Liver (tissue), 8 donors: ENCODE measurements at regions not wholly inside any gene's neighbourhood (a gene's known extent, or its start where the extent isn't known, plus 50 kb on each side); places are given as distances from the start of the nearest gene placed in this dataset.

Experiments
- DNase-seq: peaks from one replicate; pipeline ENCODE4 v3.0.0-alpha.2; 2017; ENCODE audit warnings: low spot score
- H3K27ac ChIP-seq, 2 donors: one replicate each; pipeline ENCODE4 v1.7.0; 2013; ENCODE audit warnings: inconsistent platforms in 2 of 2, low read length in 2 of 2, control low read depth in 1 of 2, low read depth in 1 of 2, mild to moderate bottlenecking in 1 of 2
- H3K27me3 ChIP-seq, 4 donors: one replicate each; pipeline versions ENCODE4 v1.6.1 to v1.7.0; 2013; ENCODE audit warnings: low read length in 3 of 4, inconsistent platforms in 1 of 4, mild to moderate bottlenecking in 1 of 4, moderate library complexity in 1 of 4; ENCODE audit not compliant: control insufficient read depth in 4 of 4, insufficient read depth in 4 of 4
- H3K36me3 ChIP-seq, 4 donors: one replicate each; pipeline versions ENCODE4 v1.6.1 to v1.7.0; 2013; ENCODE audit warnings: low read length in 3 of 4, mild to moderate bottlenecking in 3 of 4, low read depth in 1 of 4, moderate library complexity in 1 of 4; ENCODE audit not compliant: control insufficient read depth in 4 of 4, insufficient read depth in 3 of 4
- H3K4me1 ChIP-seq, 4 donors: one replicate each; pipeline versions ENCODE4 v1.6.1 to v1.7.0; 2013; ENCODE audit warnings: low read length in 3 of 4, mild to moderate bottlenecking in 3 of 4, moderate library complexity in 1 of 4; ENCODE audit not compliant: control insufficient read depth in 4 of 4, insufficient read depth in 4 of 4
- H3K4me3 ChIP-seq, 3 donors: one replicate each; pipeline versions ENCODE4 v1.6.1 to v1.7.0; 2013; ENCODE audit warnings: low read length in 3 of 3, control low read depth in 1 of 3, low read depth in 1 of 3, mild to moderate bottlenecking in 1 of 3
- H3K9ac ChIP-seq, 2 donors: one replicate each; pipeline ENCODE4 v1.7.0; 2013; ENCODE audit warnings: low read length in 2 of 2, mild to moderate bottlenecking in 2 of 2, moderate library complexity in 2 of 2, control low read depth in 1 of 2, low read depth in 1 of 2
- H3K9me3 ChIP-seq, 4 donors: one replicate each; pipeline versions ENCODE4 v1.6.1 to v1.7.0; 2013; ENCODE audit warnings: low read length in 3 of 4; ENCODE audit not compliant: control insufficient read depth in 4 of 4
- CTCF ChIP-seq: fragments of 150-350 bp; IDR thresholded peaks from 2 replicates; pipeline ENCODE4 v1.5.1; 2017; ENCODE audit warnings: improper control_type of control experiment, low read depth, low read length; ENCODE audit not compliant: missing input control
- EGR1 ChIP-seq, 2 donors: IDR thresholded peaks; 2 replicates each; pipeline ENCODE4 v1.6.1; 2016 to 2018; ENCODE audit warnings: antibody characterized with exemption in 2 of 2, low read depth in 2 of 2
- FOXA1 ChIP-seq: IDR thresholded peaks from 2 replicates; pipeline ENCODE4 v1.6.1; 2016; ENCODE audit warnings: antibody characterized with exemption
- FOXA2 ChIP-seq: IDR thresholded peaks from 2 replicates; pipeline ENCODE4 v1.6.1; 2016; ENCODE audit warnings: antibody characterized with exemption
- GABPA ChIP-seq, 2 donors: IDR thresholded peaks in 1 of 2; conservative IDR thresholded peaks in 1 of 2; 2 replicates each; pipeline ENCODE4 v1.6.1; 2016; ENCODE audit warnings: antibody characterized with exemption in 2 of 2, mild to moderate bottlenecking in 1 of 2, moderate library complexity in 1 of 2
- HNF4A ChIP-seq, 2 donors: conservative IDR thresholded peaks; 2 replicates each; pipeline ENCODE4 v1.6.1; 2016; ENCODE audit warnings: antibody characterized with exemption in 2 of 2, mild to moderate bottlenecking in 2 of 2
- HNF4G ChIP-seq: IDR thresholded peaks from 2 replicates; pipeline ENCODE4 v1.6.1; 2016; ENCODE audit warnings: antibody characterized with exemption
- JUND ChIP-seq, 2 donors: IDR thresholded peaks; 2 replicates each; pipeline ENCODE4 v1.6.1; 2016; ENCODE audit warnings: antibody characterized with exemption in 2 of 2
- MAX ChIP-seq: IDR thresholded peaks from 2 replicates; pipeline ENCODE4 v1.6.1; 2016; ENCODE audit warnings: antibody characterized with exemption
- NR2F2 ChIP-seq: IDR thresholded peaks from 2 replicates; pipeline ENCODE4 v1.6.1; 2016; ENCODE audit warnings: antibody characterized with exemption
- RAD21 ChIP-seq, 2 donors: IDR thresholded peaks; 2 replicates each; pipeline ENCODE4 v1.6.1; 2016; ENCODE audit warnings: antibody characterized with exemption in 2 of 2, mild to moderate bottlenecking in 2 of 2
- RXRA ChIP-seq, 2 donors: IDR thresholded peaks; 2 replicates each; pipeline ENCODE4 v1.6.1; 2017 to 2018; ENCODE audit warnings: antibody characterized with exemption in 2 of 2, mild to moderate bottlenecking in 1 of 2
- SP1 ChIP-seq: IDR thresholded peaks from 2 replicates; pipeline ENCODE4 v1.6.1; 2018; ENCODE audit warnings: antibody characterized with exemption, mild to moderate bottlenecking
- TAF1 ChIP-seq: conservative IDR thresholded peaks from 2 replicates; pipeline ENCODE4 v1.6.1; 2016; ENCODE audit warnings: antibody characterized with exemption, mild to moderate bottlenecking
- YY1 ChIP-seq: IDR thresholded peaks from 2 replicates; pipeline ENCODE4 v1.6.1; 2016; ENCODE audit warnings: antibody characterized with exemption, mild to moderate bottlenecking
- ZBTB33 ChIP-seq: IDR thresholded peaks from 2 replicates; pipeline ENCODE4 v1.6.1; 2016; ENCODE audit warnings: antibody characterized with exemption
- WGBS: extraction: QIAGEN DNeasy Blood & Tissue Kit; methylation state at CpG from one replicate; pipeline ENCODE4 v1.1.7; 2013; 5-methylcytosine and 5-hydroxymethylcytosine counted together
- TF ChIP-seq, protein P1 (sequence below): IDR thresholded peaks from 2 replicates; pipeline ENCODE4 v1.6.1; 2016; ENCODE audit warnings: antibody characterized with exemption
- TF ChIP-seq, protein P2 (sequence below): IDR thresholded peaks from 2 replicates; pipeline ENCODE4 v1.6.1; 2016; ENCODE audit warnings: antibody characterized with exemption, mild to moderate bottlenecking
- donor health status: healthy.
- donor health status: healthy.
- donor health status: healthy.
- donor health status: healthy.
- donor health status: healthy.

- no peaks in the 10 kb centered on the region for H3K27me3 ChIP-seq
- WGBS = 81% methylated on average over 6 of the region's 6 CpGs
- H3K36me3 ChIP-seq = no peaks in the 10 kb centered on the region
- no peak overlapping the region for H3K9ac ChIP-seq
- DNase-seq = no peak
- H3K4me3 ChIP-seq = no peak overlapping the region
- H3K4me1 ChIP-seq = no peaks in the 10 kb centered on the region
- no peak overlapping the region for H3K27ac ChIP-seq
- TF ChIP-seq, protein P1, sequence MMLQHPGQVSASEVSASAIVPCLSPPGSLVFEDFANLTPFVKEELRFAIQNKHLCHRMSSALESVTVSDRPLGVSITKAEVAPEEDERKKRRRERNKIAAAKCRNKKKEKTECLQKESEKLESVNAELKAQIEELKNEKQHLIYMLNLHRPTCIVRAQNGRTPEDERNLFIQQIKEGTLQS = no peak
- TF ChIP-seq NR2F2 (no peak), RXRA (IDR thresholded peaks at IDR 0.05) (no peak), EGR1 (IDR thresholded peaks at IDR 0.05; ENCODE audit: low read depth in 2 of 2) (no peak), JUND (IDR thresholded peaks at IDR 0.05) (no peak)
- H3K9me3 ChIP-seq = peaks cover 0 to 6% (median 2%) of the 10 kb centered on the region in 4 donors
Observed at GRCh38 chr2:133791191-133791590, 222.9 kb upstream of the NCKAP5 start.

DNA sequence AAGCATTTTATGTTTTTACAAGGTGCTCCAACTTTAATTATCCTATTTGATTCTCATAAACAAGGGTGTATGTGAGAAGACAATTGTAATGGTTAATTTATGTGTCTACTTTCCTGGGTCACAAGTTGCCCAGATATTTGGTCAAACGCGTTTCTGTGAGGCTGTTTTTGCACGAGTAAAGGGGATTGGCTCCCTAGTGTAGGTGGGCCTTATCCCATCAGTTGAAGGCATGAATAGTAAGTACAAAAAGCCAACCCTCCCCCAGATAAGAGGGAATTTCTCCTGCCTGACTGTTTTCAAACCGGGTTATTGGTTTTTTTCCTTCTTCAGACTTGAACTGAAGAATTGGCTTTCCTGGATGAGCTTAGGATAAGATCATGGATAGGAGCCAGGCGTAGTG lies 224.0 kb upstream of the NCKAP5 start:
- no peak overlapping the region for H3K4me3 ChIP-seq
- H3K4me1 ChIP-seq = no peaks in the 10 kb centered on the region
- TF ChIP-seq MAX (no peak), ZBTB33 (no peak), EGR1 (IDR thresholded peaks at IDR 0.05; ENCODE audit: low read depth in 2 of 2) (no peak), TAF1 (no peak), SP1 (no peak), HNF4G (no peak), RXRA (IDR thresholded peaks at IDR 0.05) (no peak), GABPA (IDR thresholded peaks at IDR 0.05 in 1 of 2, conservative IDR thresholded peaks at IDR 0.05 in 1 of 2) (no peak), FOXA2 (no peak), FOXA1 (no peak), YY1 (no peak), HNF4A (conservative IDR thresholded peaks at IDR 0.05) (no peak), JUND (IDR thresholded peaks at IDR 0.05) (no peak), NR2F2 (no peak), RAD21 (IDR thresholded peaks at IDR 0.05) (no peak), CTCF (no peak)
- TF ChIP-seq, protein P1 = no peak
- TF ChIP-seq, protein P2, sequence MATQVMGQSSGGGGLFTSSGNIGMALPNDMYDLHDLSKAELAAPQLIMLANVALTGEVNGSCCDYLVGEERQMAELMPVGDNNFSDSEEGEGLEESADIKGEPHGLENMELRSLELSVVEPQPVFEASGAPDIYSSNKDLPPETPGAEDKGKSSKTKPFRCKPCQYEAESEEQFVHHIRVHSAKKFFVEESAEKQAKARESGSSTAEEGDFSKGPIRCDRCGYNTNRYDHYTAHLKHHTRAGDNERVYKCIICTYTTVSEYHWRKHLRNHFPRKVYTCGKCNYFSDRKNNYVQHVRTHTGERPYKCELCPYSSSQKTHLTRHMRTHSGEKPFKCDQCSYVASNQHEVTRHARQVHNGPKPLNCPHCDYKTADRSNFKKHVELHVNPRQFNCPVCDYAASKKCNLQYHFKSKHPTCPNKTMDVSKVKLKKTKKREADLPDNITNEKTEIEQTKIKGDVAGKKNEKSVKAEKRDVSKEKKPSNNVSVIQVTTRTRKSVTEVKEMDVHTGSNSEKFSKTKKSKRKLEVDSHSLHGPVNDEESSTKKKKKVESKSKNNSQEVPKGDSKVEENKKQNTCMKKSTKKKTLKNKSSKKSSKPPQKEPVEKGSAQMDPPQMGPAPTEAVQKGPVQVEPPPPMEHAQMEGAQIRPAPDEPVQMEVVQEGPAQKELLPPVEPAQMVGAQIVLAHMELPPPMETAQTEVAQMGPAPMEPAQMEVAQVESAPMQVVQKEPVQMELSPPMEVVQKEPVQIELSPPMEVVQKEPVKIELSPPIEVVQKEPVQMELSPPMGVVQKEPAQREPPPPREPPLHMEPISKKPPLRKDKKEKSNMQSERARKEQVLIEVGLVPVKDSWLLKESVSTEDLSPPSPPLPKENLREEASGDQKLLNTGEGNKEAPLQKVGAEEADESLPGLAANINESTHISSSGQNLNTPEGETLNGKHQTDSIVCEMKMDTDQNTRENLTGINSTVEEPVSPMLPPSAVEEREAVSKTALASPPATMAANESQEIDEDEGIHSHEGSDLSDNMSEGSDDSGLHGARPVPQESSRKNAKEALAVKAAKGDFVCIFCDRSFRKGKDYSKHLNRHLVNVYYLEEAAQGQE = no peak
- no peaks in the 10 kb centered on the region for H3K36me3 ChIP-seq
- no peak overlapping the region for H3K9ac ChIP-seq
- 81% methylated on average over 5 of the region's 5 CpGs for WGBS
- no peak overlapping the region for H3K27ac ChIP-seq
- H3K9me3 ChIP-seq = peaks cover 0 to 6% (median 2%) of the 10 kb centered on the region in 4 donors
- no peaks in the 10 kb centered on the region for H3K27me3 ChIP-seq
- no peak for DNase-seq
